HG02610 (cell line): ENCODE measurements at regions not wholly inside any gene's neighbourhood (a gene's known extent, or its start where the extent isn't known, plus 50 kb on each side); places are given as distances from the start of the nearest gene placed in this dataset.

Source experiments
- ATAC-seq: cut with Tn5 transposase; IDR thresholded peaks from one replicate; pipeline ENCODE4 v1.9.1; 2021; ENCODE audit warnings: mild to moderate bottlenecking, moderate library complexity; ENCODE audit not compliant: unreplicated experiment

DNA sequence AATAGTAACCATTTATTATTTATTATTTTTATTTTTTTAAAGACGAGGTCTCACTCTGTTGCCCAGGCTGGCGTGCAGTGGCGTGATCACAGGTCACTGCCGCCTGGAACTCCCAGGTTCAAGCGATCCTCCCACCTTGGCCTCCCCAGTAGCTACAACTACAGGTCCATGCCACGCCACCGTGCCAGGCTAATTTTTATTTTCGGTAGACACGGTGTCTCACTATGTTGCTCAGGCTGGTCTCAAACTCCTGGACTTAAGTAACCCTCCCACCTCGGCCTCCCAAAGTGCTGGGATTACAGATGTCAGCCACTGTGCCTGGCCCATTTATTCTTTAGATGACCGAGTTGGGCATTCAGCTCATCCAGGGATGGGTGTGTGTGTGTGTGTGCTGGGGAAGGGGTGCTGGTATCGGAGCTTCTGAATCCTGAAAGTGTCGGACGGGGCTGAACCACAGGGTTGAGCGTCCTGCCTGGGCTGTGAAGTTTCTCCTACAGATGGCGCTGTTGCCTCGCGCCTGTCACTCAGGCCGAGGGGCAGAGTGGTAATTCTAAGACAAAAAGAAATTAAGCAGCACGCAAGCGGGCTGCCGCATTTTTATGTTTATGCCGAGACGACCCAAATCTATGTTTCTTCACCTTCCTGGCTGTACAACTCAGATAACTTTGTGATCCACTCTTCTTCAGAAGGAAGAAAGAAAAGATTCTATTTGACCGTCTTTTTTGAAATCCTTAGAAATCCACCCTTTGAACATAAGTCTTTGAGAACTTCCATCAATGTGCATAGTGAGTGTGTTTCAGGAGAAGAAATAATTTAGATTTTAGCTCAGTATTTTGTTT lies 252.8 kb downstream of the CDH26 start:
- ATAC-seq: no peak

DNA sequence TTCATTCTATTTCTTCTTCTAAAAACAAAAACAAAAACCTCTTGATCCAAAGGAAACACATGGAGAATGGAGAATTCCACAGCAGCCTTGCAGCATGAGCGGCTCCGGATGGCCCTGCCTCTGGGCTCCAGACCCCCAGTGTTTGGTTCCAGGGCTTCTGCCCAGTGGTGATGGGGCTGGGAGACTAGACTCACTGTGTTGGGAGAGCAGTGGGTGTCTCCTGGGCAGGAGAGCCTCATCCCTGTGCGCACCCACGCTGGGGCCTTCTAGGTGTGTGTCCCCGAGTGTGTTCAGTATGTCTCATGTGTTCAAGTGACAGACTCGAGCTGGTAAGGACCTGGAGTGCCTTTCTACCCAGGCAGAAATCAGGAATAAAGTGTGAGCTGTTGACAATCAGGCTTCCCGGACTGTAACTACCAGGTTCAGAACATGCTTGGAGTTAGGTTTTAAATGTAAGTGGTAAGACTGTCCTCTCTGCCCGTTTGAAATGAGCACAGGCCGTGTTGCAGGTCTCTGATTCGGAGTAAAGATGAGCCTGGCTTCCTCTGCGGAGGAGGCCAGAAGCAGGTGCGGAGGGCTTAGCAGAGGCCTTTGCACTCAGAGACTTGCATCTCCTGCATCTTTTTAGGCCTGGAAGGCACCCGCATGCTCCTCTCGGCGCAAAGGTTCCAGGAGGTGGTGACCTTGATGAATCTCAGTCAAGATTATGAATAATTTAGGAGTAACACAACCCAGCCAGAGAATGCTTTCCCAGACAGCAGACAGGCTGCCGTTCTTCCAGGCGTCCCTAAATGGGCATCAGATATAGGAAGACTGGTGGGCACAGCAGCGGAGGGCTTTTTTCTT lies 253.6 kb downstream of the CDH26 start:
- ATAC-seq: no peak

DNA sequence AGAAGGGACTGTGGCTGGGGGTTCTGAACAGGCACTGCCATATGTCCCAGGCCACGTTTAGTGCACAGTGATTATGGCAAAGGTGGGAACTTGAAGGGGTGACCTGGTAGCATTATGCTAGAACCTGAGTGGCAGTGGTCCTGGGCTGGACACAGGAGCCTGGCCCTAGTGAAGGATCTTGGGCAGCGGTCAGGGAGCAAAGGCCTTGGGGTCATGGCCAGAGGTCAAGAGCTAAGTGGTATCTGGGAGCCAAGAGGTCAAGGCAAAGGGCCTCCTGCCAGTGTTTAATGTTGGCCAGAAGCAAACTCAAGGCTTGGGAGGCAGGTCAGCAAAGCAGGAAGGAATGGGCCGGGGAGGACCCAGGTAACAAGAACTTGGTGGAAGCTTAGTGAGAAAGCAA lies 254.5 kb downstream of the CDH26 start:
- ATAC-seq: no peak

DNA sequence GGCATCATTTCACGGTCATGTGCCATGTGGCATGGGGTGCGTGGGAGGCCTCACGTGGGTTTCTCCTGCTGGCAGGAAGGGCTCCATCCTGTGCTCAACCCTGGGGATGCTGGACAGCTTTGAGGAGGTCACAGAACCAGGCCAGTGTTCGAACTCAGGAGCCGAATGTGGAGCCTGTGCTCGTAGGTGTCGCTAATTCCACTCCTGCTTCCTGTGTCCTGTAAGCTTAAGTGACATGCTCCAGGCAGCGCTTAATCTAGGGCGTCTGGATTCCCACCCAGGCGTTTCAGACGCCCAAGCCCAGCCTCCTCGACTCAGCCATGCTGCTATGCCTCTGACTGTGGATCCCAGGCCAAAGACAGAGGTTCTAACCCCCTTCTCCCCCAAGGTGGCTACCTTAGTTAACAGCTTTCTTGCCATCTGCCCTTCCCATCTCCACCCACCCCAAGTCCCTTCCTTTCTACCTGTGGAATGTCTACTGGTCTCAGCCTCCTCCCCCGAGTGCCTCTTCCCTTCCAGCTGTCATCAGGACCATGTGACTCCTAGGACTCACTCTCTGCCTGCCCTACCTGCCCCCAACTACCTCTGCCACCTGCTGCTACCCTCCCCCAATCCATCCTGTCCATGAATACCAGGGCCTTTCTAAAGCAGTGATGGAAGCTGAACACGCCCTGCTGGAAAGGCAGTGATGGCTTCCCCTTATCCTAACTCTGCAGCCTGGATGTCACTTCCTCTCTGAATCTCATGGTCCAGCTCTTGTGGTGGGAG lies 255.1 kb downstream of the CDH26 start:
- ATAC-seq: no peak

DNA sequence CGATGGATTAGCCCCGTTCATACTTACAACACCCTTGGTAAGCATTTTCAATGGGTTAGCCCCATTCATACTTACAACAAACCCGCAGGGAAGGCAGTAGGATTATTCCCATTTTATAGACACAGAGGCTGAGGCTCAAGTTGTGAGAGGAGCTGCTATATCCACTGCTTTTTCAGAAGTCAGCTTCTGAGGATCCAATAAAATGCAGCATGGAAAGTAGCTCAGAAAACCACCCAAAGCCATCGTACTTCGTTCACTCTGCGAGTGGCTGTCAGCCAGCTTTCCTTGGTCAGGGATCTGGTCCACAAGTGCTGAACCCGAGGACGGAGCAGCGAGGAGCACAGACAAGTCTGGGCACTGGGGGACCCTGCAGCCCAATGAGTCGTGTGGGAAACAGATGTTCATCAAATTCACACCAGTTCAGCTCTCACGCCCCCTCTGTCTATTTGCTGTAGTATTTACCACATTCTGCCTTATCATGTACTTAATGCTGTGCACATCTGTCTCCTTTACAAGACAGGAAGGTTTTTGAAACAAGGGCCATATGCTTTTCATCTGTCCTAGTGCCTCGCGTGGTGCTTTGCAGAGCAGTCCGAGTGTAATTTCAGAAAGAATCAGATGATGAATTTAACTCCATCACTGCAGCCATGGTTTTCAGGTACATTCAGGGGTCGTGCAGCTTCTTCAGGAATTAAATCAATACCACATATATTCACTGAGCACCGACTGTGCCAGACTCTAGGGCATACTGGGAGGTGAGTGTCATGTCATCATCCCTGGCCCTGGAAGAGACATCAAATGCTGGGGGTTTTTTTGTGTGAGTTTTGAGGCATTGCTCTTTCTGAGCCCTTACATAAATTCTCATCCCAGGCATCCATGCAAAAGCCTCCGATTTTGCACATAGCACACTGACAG lies 256.9 kb downstream of the CDH26 start:
- ATAC-seq: no peak

DNA sequence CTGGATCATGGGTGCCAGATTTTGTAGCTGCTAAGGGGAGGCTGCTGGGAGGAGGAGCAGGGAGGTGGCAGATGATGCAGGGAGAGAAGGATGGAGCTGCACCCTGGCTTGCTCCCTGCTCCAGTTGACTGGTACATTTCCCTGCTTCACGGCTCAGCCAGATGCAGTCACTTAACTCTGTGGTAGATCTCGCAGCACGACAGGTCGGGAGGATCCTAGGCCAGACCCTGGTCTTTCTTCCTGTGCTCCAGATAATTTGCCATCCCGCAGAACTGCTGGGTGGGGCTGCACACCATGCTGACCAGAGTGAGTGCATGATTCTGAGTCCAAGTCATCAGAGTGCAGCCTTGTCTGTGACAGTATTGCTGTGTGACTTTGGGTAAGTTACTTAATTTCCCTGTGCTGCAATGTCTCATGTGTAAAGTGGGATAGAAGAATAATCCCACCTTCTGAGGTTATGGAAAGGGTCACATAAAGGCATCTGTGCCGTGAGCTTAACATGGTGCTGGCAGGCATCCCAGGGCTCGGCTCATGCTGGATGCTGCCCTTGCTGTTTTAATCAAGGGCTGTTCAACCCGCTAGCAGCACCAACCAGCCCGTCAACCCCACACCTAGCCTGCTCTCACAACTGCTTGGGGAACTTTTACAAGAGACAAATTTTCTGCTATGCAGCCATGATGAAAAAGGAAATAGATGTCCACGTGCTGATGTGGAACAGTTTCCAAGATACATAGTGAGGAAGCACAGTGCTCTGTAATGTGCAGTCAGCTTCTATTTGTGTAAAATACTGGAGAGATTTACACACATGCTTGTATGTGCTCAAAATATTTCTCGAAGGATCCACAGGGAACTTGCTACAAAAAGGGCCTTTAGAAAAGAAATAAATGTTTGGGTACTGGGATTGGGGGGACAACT lies 257.9 kb downstream of the CDH26 start:
- ATAC-seq: no peak

DNA sequence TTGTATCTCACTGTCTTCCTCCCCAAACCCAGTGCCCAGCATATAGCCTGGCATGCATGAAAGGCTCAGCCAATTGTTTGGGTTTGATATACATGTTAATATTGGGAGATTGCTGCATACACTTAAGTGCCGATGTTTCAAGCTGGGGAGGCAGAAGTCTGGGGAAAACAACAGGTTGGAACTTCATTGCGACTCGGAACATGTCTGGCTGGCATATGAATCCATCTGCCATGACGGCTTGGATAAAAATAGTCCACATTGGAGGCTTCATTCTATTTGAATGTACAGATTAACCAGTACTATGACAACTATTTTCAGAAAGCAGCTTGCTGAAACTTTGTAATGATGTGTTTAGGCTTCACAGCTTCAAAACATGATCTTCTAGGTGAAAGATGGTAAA lies 261.0 kb downstream of the CDH26 start:
- ATAC-seq: no peak

DNA sequence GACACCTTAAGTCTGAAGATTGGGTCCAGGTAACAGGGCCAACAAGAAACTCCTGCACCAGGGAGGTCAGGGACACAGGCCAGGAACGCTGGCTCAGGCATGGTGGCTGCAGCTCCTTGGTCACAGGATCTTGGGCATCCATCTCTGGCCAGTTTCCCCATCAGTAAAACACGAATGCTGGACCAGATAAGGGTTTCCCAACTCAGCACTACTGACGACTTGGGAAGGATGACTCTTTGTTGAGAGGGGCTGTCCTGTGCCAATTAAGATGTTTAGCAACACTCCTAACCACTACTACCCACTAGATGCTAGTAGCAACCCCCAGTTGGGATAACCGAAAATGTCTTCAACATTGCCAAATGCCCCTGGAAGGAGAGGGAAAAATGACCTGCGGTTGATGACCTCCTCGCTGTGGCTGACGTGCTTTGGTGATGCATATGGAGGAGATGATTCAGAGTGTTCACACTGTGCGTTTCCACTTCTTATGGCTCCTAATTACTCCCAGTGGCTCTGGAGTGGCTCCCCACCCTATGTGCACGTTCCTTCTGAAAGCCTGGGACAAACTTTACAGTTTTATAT lies 261.9 kb downstream of the CDH26 start:
- no peak for ATAC-seq

DNA sequence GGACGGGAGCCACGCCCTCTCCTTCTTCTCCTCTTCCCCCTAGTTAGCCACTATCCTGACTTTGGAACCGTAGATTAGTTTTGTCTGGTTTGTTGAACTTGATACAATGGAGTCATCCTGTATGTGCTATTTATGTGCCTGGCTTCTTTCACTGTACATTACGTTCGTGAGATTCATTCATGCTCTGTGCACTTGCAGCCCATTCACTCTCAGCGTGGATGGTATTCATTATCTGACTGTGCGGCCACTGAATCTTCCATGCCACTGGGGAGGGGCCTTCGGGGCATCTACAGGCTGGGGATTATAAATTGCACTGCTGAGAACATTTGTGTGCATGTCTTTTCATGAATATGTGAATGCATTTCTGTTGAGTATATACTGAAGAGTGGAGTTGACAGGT lies 262.5 kb downstream of the CDH26 start:
- no peak for ATAC-seq

DNA sequence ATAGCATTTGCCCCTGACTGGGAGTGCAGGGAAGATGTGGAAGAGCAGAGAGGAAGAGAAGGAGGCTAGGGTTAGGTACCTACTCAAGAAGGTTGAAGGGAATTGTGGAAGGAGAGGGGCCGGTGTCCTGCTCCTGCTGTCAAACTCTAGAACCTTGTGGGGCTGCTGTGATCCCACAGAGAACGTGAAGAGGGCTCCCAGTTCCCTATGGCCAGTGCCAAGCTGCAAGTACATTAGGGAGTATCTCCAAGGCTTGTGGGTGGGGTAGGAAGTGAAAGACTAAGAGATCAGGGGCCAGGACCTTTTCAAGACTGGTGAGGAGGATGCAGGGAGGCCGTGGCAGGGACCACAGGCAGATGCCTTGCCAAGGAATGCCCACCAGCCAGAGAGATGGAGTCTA lies 263.4 kb downstream of the CDH26 start:
- no peak for ATAC-seq

DNA sequence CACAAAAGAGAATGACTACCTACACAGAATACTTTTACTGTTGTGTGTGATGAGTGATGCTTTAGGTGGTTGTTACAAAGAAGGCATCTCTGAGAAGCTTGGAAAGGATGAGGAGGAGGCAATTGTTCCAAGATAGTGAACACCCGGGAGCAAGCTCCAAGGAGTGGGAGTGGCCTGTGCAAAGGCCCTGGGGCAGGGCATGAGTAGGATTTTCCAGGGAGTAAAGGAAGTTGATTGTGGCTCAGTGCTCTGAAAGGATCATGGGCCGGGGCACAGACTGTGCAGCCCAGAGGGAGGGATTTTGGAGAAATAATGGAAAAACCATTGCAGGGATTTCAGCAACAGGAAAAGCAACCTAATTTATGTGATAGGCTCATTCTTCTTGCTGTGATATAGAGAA lies 264.3 kb downstream of the CDH26 start:
- ATAC-seq: no peak

DNA sequence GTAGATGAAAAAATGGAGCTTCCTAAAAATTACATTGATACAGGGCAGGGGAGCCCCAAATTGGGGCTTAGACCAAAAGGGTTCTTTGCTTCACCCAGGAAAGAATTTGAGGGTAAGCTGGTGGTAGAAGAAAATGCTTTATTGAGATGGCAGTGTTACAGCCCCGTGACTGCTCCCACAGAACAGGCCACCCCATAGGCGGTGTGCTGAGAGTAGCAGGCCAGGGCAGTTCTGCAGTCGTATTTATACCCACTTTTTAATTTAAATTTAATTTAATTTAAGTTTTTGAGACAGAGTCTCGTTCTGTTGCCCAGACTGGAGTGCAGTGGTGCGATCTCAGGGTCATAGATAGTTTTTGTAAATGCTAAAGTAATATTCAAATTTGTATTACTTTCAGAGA lies 265.0 kb downstream of the CDH26 start:
- ATAC-seq: no peak

DNA sequence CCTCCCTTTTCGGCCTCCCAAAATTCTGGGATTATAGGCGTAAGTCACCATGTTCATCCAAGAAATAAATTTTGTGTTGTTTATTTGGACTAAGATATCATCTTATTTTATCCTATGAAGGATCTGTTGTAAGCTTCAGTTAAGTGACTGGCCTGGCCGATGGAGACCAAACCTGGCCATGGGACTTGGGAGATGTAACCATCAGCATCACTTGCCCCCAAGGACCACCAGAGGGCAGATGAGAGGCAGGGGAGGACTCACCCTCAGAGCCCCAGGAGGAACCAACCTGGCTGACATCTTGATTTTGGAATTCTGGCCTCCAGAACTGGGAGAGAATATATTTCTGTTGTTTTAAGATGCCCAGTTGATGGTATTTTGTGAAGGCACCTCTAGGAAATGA lies 266.7 kb downstream of the CDH26 start:
- no peak for ATAC-seq

DNA sequence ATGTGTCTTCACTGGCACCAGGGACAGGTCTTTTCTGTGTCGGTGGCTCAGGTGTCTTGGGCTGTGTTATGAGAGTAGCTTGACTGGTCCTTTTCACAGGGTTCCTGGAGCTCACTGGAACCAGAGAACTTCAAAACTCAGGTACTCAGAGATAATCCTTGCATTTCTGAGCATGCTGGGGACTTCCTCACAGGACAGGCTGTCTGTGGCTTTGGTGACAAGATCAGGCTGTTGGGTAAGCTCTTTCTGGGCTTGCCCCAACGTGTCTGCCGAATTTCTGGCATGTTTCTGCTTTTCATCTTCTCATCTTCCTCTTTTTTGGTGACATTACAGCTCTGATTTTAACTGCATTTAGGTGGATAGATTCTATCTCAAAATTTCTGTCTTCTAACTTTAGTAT lies 270.0 kb downstream of the CDH26 start:
- peak; percentile 62 for ATAC-seq

DNA sequence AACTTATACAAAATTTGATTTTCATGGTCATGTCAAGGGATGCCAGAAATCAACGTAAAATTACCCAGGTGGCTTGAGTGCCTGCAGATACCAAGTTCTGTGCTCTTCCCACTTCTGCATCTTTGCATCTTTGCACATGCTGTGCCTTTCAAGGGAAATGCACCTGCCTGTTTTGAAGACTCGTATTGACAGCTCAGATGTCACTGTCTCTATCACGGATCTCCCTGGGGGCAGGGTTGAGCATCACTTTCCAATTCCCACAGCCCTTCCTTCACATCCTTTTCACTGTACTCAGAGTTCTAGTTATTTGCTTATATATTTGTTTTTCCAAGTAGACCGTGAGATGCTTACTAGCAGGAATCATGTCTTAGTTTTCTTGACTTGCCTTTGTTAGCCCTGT lies 274.2 kb downstream of the CDH26 start:
- no peak for ATAC-seq

DNA sequence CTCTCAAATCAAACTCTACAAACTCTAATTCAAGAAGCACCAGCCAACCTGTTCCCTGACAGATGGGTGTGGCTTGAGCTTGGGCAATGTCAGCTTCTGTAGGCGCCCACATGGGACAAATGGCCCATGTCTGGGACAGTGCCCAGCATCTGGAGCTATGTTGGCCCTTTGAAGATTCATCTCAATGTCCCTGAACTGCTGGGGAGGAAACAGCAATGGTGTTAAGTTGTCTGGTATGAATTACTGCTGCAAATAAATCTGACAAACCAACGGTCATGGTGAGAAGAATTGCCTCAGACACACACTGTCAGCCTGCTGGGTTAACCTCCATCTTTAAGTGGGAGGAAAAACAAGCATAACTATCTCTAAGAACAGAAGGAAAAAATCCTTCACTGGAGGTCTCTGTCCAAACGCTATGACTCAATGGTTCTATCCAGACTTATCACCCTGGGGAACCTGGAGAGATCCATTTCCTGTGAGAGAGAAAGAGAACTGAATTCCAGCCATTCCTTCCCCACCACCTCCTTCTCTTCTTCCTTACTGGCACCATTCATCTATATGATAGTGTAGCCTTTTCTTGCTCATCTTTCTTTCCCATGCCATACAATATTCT lies 274.9 kb downstream of the CDH26 start:
- no peak for ATAC-seq

DNA sequence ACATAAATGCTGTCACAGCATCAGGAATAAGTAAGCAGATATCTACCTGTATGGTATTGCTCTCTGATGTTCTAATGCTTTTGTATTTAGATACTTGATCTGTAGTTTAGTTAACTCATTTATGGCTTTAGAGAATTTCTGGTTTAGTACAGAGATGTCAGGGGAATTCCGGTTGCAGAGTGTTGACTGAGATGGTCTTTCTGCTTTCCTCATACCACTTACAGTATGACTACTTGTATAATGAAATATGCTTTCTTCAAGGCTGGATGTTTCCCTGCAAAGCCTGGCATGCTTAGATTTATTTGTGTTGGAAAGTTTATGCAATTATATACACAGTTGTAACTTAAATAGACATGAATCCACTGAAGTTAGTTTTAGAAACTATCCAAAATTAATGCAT lies 278.4 kb downstream of the CDH26 start:
- peak; percentile 60 for ATAC-seq

DNA sequence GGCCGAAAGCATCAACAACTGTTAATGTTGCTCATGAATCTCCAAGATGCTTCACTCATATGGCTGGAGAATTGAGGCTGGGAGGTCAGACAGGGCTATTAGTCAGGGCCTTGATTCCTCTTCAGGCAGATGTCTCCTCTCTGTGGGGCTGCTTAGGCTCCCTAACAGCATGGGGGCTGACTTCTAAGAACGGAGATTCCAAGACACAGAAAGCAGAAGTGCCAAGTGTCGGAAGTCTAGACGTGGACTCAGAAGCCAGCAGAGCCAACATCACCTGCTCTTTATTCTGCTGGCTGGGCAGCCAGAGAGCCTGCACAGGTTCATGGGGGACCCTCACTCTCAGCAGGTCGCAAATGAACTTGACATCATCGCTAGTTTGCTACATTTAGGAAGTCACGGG lies 279.8 kb downstream of the CDH26 start:
- no peak for ATAC-seq
